SH-SY5Y (cell line): ENCODE measurements at regions not wholly inside any gene's neighbourhood (a gene's known extent, or its start where the extent isn't known, plus 50 kb on each side); places are given as distances from the start of the nearest gene placed in this dataset.

Source experiments
- GATA2 ChIP-seq: IDR thresholded peaks from 2 replicates; pipeline ENCODE4 v1.6.1; 2011; ENCODE audit warnings: mild to moderate bottlenecking, low read depth, low read length
- GATA3 ChIP-seq: IDR thresholded peaks from 2 replicates; pipeline ENCODE4 v1.6.1; 2011; ENCODE audit warnings: low read depth, mild to moderate bottlenecking, low read length, moderate library complexity

DNA sequence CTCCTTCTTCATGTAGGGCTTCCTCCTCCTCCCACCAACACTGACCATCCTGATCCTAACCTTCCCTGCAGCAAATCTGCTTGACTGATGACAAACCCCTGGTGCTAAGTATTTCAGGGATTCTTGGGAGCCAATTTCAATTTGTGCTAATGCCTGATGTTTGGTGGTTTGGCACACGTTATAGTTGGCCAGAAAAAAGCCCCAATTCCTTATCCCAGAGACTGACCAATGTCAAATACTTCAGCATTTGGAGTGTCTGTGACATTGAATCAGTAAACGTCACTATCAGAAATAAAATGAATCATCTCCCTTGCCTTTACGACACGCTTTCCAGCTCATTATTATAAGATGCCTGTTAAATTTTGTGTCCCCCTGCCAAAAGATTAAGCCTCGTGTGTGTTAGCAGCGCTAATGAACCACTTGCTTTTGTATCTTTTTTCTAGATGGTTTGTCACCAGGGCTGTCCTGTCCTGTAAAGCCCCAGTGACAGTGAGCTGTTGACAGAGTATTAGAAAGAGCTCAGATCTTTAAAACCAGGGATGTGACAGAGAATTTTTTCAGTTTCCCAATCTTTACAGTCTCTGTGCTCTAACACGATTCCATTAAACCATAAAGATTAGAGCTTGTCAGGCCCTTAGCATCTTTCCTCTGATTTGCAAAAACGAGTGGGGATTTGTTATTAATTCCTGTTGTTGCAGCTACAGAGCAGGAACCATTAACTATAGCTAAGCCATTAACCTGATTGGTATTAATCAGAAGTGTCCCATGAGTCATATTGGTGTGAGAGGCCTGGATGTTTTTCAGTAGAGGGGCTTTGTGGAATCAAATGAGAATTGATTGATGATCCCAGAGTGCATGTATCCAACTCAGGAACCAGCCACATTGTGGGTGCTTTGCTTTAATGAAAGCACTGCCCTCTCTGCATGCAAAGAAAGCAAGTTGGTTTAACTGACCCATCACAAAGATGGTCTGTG is 665.1 kb upstream of the PLXNA2 start:
- TF ChIP-seq GATA2: no peak
- TF ChIP-seq GATA3: no peak
